GM18858 (cell line): ENCODE measurements at regions not wholly inside any gene's neighbourhood (a gene's known extent, or its start where the extent isn't known, plus 50 kb on each side); places are given as distances from the start of the nearest gene placed in this dataset.
"Not testable (repeated sequence)": the region's sequence is repeated elsewhere in the genome, so short reads cannot be mapped to it uniquely, and the experiment has no call there.

Source experiments
- ATAC-seq: cut with Tn5 transposase; IDR thresholded peaks from one replicate; pipeline ENCODE4 v1.9.1; 2021; ENCODE audit not compliant: unreplicated experiment

GRCh38 chr10:8415029-8415428, 360.5 kb downstream of the GATA3 start:
- ATAC-seq = not testable (repeated sequence)

- ATAC-seq = peak; percentile 68
Observed at GRCh38 chr10:8416192-8416701, 361.8 kb downstream of the GATA3 start.

- ATAC-seq = peak; percentile 11
Observed at GRCh38 chr10:8416760-8417159, 362.3 kb downstream of the GATA3 start.

- no peak for ATAC-seq
Observed at GRCh38 chr10:8417631-8418030, 363.1 kb downstream of the GATA3 start.

- ATAC-seq = no peak
Observed at GRCh38 chr10:8418631-8419030, 364.1 kb downstream of the GATA3 start.

GRCh38 chr10:8420182-8420581, 365.7 kb downstream of the GATA3 start:
- no peak for ATAC-seq

- no peak for ATAC-seq
Observed at GRCh38 chr10:8424555-8425211, 370.2 kb downstream of the GATA3 start.

GRCh38 chr10:8428654-8429053, 374.2 kb downstream of the GATA3 start:
- no peak for ATAC-seq

- no peak for ATAC-seq
Observed at GRCh38 chr10:8430321-8430720, 375.8 kb downstream of the GATA3 start.

- no peak for ATAC-seq
Observed at GRCh38 chr10:8431511-8431910, 377.0 kb downstream of the GATA3 start.

- ATAC-seq = no peak
Observed at GRCh38 chr10:8435186-8436055, 380.9 kb downstream of the GATA3 start.

- no peak for ATAC-seq
Observed at GRCh38 chr10:8437896-8438295, 383.4 kb downstream of the GATA3 start.

- no peak for ATAC-seq
Observed at GRCh38 chr10:8438603-8439002, 384.1 kb downstream of the GATA3 start.

- ATAC-seq = no peak
Observed at GRCh38 chr10:8439040-8439439, 384.6 kb downstream of the GATA3 start.

GRCh38 chr10:8444630-8445029, 390.1 kb downstream of the GATA3 start:
- ATAC-seq = no peak

GRCh38 chr10:8445353-8445752, 390.9 kb downstream of the GATA3 start:
- no peak for ATAC-seq

- ATAC-seq = no peak
Observed at GRCh38 chr10:8449909-8450308, 395.4 kb downstream of the GATA3 start.

- ATAC-seq = no peak
Observed at GRCh38 chr10:8453587-8453986, 399.1 kb downstream of the GATA3 start.

GRCh38 chr10:8454357-8454756, 399.9 kb downstream of the GATA3 start:
- no peak for ATAC-seq

- no peak for ATAC-seq
Observed at GRCh38 chr10:8455181-8455580, 400.7 kb downstream of the GATA3 start.

GRCh38 chr10:8456386-8456785, 401.9 kb downstream of the GATA3 start:
- ATAC-seq = no peak

GRCh38 chr10:8460626-8461025, 406.1 kb downstream of the GATA3 start:
- no peak for ATAC-seq
